ENCODE measurements at regions not wholly inside any gene's neighbourhood (a gene's known extent, or its start where the extent isn't known, plus 50 kb on each side); places are given as distances from the start of the nearest gene placed in this dataset.

DNA sequence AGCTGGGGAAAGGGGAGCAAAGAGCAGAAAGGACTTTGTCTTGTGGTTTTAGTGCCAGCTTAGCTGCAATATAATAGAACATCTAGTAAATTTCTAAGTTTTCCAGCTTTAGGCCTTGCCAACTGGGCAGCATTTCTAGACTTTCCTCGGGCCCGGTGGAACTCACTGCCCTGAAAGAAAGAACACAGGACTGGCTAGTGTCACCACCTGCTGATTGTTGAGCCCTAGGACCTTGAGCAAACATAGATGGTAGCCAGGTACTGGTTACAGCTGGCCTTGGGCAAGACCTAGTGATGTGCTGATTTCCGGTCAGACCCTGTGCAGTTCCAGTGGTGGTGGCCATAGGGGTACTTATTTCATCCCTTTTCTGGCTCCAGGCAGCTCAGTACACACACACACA lies 753.2 kb upstream of the B3GALT2 start:
- no TSS peak for BruUV-seq (replicated peaks)
- POLR2A ChIA-PET, result interaction anchor here (0.6 to 1.2 kb wide), 2 partner anchors 8 to 1456 kb away, joined by 3 to 4 read pairs; no protein-coding TSS in a partner anchor
- Histone ChIP-seq H4K20me1 (ENCODE audit: insufficient read depth, low read length) (no peaks in the 10 kb centered on the region), H3K4me1 (ENCODE audit: insufficient read depth, low read length, poor library complexity, severe bottlenecking) (no peaks in the 10 kb centered on the region), H3K9me3 (ENCODE audit: low read length) (no peaks in the 10 kb centered on the region), H3K27ac (ENCODE audit: low read depth, low read length, poor library complexity, severe bottlenecking) (no peak overlapping the region), H3K4me2 (ENCODE audit: low read length) (no peak overlapping the region), H3K4me3 (ENCODE audit: low read depth, low read length, poor library complexity, severe bottlenecking) (no peak overlapping the region), H3K9me2 (ENCODE audit: insufficient read depth, low read length) (no peaks in the 10 kb centered on the region), H3K36me3 (ENCODE audit: insufficient read depth, low read length) (no peaks in the 10 kb centered on the region), H2AFZ (ENCODE audit: low read length) (no peak overlapping the region), H3K79me2 (ENCODE audit: insufficient read depth, low read depth, low read length) (no peaks in the 10 kb centered on the region)
- intact Hi-C loops (cut with micrococcal nuclease; ENCODE audit: unreplicated experiment), result no loop called here
- no peak for TF ChIP-seq EZH2phosphoT487 (IDR thresholded peaks at IDR 0.05; ENCODE audit: borderline replicate concordance, low read depth, low read length)
- TF ChIP-seq, protein P1, sequence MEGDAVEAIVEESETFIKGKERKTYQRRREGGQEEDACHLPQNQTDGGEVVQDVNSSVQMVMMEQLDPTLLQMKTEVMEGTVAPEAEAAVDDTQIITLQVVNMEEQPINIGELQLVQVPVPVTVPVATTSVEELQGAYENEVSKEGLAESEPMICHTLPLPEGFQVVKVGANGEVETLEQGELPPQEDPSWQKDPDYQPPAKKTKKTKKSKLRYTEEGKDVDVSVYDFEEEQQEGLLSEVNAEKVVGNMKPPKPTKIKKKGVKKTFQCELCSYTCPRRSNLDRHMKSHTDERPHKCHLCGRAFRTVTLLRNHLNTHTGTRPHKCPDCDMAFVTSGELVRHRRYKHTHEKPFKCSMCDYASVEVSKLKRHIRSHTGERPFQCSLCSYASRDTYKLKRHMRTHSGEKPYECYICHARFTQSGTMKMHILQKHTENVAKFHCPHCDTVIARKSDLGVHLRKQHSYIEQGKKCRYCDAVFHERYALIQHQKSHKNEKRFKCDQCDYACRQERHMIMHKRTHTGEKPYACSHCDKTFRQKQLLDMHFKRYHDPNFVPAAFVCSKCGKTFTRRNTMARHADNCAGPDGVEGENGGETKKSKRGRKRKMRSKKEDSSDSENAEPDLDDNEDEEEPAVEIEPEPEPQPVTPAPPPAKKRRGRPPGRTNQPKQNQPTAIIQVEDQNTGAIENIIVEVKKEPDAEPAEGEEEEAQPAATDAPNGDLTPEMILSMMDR (conservative IDR thresholded peaks at IDR 0.05; ENCODE audit: low read length), result no peak
- CTCF ChIA-PET (ENCODE audit: unreplicated experiment), result interaction anchor here (0.7 kb wide), 1 partner anchor 10 kb away, joined by 10 read pairs; no protein-coding TSS in a partner anchor
- no peak for DNase-seq (ENCODE audit: low spot score)

DNA sequence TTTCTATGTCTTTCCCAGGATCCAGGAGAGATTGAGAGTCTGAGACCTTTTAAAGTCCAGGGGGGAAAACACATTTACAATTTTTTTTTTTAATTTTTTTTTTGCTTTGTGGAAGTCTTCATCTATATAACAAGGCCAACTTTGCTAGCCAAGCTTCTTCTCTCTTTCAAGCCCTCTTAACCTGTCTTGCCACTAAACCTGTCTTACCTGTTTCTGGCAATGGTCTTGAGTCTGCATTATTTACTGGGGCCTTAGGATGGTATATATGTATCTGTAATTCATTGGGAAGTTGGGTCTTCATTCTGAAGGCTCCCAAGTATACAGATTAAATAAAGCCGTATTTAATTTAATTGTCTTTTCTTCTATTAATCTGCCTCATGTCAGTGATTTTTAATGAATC lies 750.9 kb upstream of the B3GALT2 start:
- intact Hi-C loops (cut with micrococcal nuclease; ENCODE audit: unreplicated experiment), result no loop called here
- BruUV-seq (replicated peaks), result no TSS peak

DNA sequence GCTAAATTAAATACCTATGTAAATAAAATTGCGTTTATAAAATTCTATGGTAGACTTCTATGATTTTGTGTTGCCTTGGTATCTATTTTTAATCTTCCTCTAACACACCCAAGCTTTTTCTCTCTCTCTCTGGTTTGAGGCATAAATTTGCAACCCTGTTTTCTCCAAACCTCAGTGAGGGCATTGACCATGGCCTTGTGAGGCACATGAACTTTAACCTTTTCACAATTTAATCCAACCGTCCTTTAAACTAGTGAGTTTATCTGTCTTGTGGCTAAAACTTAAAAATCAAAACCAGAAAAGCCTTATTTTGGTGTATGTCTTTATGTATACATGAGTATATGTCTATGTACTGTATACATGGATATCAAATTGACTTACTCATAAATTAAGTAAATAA lies 746.6 kb upstream of the B3GALT2 start:
- no peak for TF ChIP-seq EZH2phosphoT487 (IDR thresholded peaks at IDR 0.05; ENCODE audit: borderline replicate concordance, low read depth, low read length)
- TF ChIP-seq, protein P1 (conservative IDR thresholded peaks at IDR 0.05; ENCODE audit: low read length), result no peak
- H3K27ac ChIP-seq (ENCODE audit: low read depth, low read length, poor library complexity, severe bottlenecking), result no peak overlapping the region
- intact Hi-C loops (cut with micrococcal nuclease; ENCODE audit: unreplicated experiment), result no loop called here
- H3K79me2 ChIP-seq (ENCODE audit: insufficient read depth, low read depth, low read length), result no peaks in the 10 kb centered on the region
- H3K36me3 ChIP-seq (ENCODE audit: insufficient read depth, low read length), result no peaks in the 10 kb centered on the region
- H3K9me3 ChIP-seq (ENCODE audit: low read length), result 0 out of 2 replicates have a peak, but pooled peaks cover 4% of the 10 kb centered on the region
- no peak overlapping the region for H3K4me2 ChIP-seq (ENCODE audit: low read length)
- DNase-seq (ENCODE audit: low spot score), result no peak
- ChIA-PET CTCF (ENCODE audit: unreplicated experiment) (no interaction called here), POLR2A (interaction anchor here (1.1 kb wide), 1 partner anchor 126 kb away, joined by 4 read pairs; no protein-coding TSS in a partner anchor)
- no peaks in the 10 kb centered on the region for H4K20me1 ChIP-seq (ENCODE audit: insufficient read depth, low read length)
- BruUV-seq (replicated peaks), result no TSS peak
- H3K4me3 ChIP-seq (ENCODE audit: low read depth, low read length, poor library complexity, severe bottlenecking), result no peak overlapping the region
- no peaks in the 10 kb centered on the region for H3K9me2 ChIP-seq (ENCODE audit: insufficient read depth, low read length)
- no peak overlapping the region for H2AFZ ChIP-seq (ENCODE audit: low read length)
- H3K4me1 ChIP-seq (ENCODE audit: insufficient read depth, low read length, poor library complexity, severe bottlenecking), result no peaks in the 10 kb centered on the region

More for the DNA sequence above, 750.9 kb upstream of the B3GALT2 start:
- Histone ChIP-seq H4K20me1 (ENCODE audit: insufficient read depth, low read length) (no peaks in the 10 kb centered on the region), H3K36me3 (ENCODE audit: insufficient read depth, low read length) (no peaks in the 10 kb centered on the region), H3K9me2 (ENCODE audit: insufficient read depth, low read length) (no peaks in the 10 kb centered on the region), H2AFZ (ENCODE audit: low read length) (no peak overlapping the region), H3K4me2 (ENCODE audit: low read length) (no peak overlapping the region), H3K4me3 (ENCODE audit: low read depth, low read length, poor library complexity, severe bottlenecking) (no peak overlapping the region), H3K9me3 (ENCODE audit: low read length) (no peaks in the 10 kb centered on the region), H3K4me1 (ENCODE audit: insufficient read depth, low read length, poor library complexity, severe bottlenecking) (no peaks in the 10 kb centered on the region), H3K79me2 (ENCODE audit: insufficient read depth, low read depth, low read length) (no peaks in the 10 kb centered on the region), H3K27ac (ENCODE audit: low read depth, low read length, poor library complexity, severe bottlenecking) (no peak overlapping the region)
- DNase-seq (ENCODE audit: low spot score), result no peak
- CTCF ChIA-PET (ENCODE audit: unreplicated experiment), result no interaction called here
- POLR2A ChIA-PET, result no interaction called here
- TF ChIP-seq EZH2phosphoT487 (IDR thresholded peaks at IDR 0.05; ENCODE audit: borderline replicate concordance, low read depth, low read length), result no peak
- TF ChIP-seq, protein P1 (conservative IDR thresholded peaks at IDR 0.05; ENCODE audit: low read length), result no peak
